ENCODE measurements at regions not wholly inside any gene's neighbourhood (a gene's known extent, or its start where the extent isn't known, plus 50 kb on each side); places are given as distances from the start of the nearest gene placed in this dataset.

- Histone ChIP-seq H3K27me3 (replicated peaks in 1 of 7) (no peaks in the 10 kb centered on the region), H3K4me1 (no peaks in the 10 kb centered on the region), H3K4me3 (no peak overlapping the region), H3K9me3 (no peaks in the 10 kb centered on the region), H3K27ac (no peak overlapping the region), H3K36me3 (no peaks in the 10 kb centered on the region)
- intact Hi-C loops (cut with DNase I; ENCODE audit: low total_unique reads), result no loop called here
- no peak for DNase-seq
- TF ChIP-seq, protein P1, sequence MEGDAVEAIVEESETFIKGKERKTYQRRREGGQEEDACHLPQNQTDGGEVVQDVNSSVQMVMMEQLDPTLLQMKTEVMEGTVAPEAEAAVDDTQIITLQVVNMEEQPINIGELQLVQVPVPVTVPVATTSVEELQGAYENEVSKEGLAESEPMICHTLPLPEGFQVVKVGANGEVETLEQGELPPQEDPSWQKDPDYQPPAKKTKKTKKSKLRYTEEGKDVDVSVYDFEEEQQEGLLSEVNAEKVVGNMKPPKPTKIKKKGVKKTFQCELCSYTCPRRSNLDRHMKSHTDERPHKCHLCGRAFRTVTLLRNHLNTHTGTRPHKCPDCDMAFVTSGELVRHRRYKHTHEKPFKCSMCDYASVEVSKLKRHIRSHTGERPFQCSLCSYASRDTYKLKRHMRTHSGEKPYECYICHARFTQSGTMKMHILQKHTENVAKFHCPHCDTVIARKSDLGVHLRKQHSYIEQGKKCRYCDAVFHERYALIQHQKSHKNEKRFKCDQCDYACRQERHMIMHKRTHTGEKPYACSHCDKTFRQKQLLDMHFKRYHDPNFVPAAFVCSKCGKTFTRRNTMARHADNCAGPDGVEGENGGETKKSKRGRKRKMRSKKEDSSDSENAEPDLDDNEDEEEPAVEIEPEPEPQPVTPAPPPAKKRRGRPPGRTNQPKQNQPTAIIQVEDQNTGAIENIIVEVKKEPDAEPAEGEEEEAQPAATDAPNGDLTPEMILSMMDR (IDR thresholded peaks at IDR 0.05 in 8 of 11, conservative IDR thresholded peaks at IDR 0.05 in 3 of 11), result no peak
- TF ChIP-seq POLR2AphosphoS5 (IDR thresholded peaks at IDR 0.05) (no peak), POLR2A (IDR thresholded peaks at IDR 0.05) (no peak)
- 86 to 91% (median 89%) methylated on average over 13 of the region's 13 CpGs for WGBS, 5 donors
Observed at GRCh38 chr13:109485136-109485794, 301.1 kb downstream of the IRS2 start.

DNA sequence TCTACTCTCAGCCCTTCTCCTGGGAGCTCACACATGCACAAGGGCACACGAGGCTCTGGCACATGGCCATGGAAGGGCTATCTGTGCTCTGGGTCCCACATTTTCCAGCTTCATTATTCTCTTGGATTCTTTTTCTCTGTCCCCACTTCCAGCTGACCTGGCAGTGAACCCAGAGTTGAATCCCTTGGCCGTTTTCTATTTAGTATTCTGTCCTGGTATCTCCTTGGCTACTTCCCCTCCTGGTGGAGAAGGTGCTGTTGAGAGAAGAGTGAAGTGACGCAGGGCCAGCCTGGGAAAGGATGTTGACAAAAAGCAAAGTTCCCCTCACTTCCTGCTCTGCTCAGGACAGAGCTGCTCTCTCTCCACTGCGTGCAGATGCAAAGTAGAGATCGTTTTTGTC, 303.1 kb downstream of the IRS2 start:
- no peaks in the 10 kb centered on the region for H3K27me3 ChIP-seq (replicated peaks in 1 of 7)
- H3K4me1 ChIP-seq, result no peaks in the 10 kb centered on the region
- no peaks in the 10 kb centered on the region for H3K36me3 ChIP-seq
- no peak overlapping the region for H3K4me3 ChIP-seq
- H3K9me3 ChIP-seq, result no peaks in the 10 kb centered on the region
- TF ChIP-seq, protein P1 (IDR thresholded peaks at IDR 0.05 in 8 of 11, conservative IDR thresholded peaks at IDR 0.05 in 3 of 11), result peak in 1 of 11 experiments; percentile 7
- TF ChIP-seq POLR2AphosphoS5 (IDR thresholded peaks at IDR 0.05), result no peak
- H3K27ac ChIP-seq, result peak overlapping the region in 1 of 8 donors; percentile 42
- intact Hi-C loops (cut with DNase I; ENCODE audit: low total_unique reads), result no loop called here
- WGBS, 5 donors, result 20 to 33% (median 24%) methylated on average over 5 of the region's 5 CpGs
- DNase-seq, result no peak

- no peaks in the 10 kb centered on the region for H3K9me3 ChIP-seq
- TF ChIP-seq, protein P1 (IDR thresholded peaks at IDR 0.05 in 8 of 11, conservative IDR thresholded peaks at IDR 0.05 in 3 of 11), result no peak
- TF ChIP-seq POLR2AphosphoS5 (IDR thresholded peaks at IDR 0.05) (no peak), POLR2A (IDR thresholded peaks at IDR 0.05) (no peak)
- H3K4me3 ChIP-seq, result no peak overlapping the region
- H3K36me3 ChIP-seq, result no peaks in the 10 kb centered on the region
- no peaks in the 10 kb centered on the region for H3K4me1 ChIP-seq
- H3K27ac ChIP-seq, result no peak overlapping the region
- no peak for DNase-seq
- WGBS, 5 donors, result 69 to 87% (median 82%) methylated on average over 7 of the region's 7 CpGs
- intact Hi-C loops (cut with DNase I; ENCODE audit: low total_unique reads), result no loop called here
- H3K27me3 ChIP-seq (replicated peaks in 1 of 7), result no peaks in the 10 kb centered on the region
Observed at GRCh38 chr13:109481040-109481439, 305.3 kb downstream of the IRS2 start.

DNA sequence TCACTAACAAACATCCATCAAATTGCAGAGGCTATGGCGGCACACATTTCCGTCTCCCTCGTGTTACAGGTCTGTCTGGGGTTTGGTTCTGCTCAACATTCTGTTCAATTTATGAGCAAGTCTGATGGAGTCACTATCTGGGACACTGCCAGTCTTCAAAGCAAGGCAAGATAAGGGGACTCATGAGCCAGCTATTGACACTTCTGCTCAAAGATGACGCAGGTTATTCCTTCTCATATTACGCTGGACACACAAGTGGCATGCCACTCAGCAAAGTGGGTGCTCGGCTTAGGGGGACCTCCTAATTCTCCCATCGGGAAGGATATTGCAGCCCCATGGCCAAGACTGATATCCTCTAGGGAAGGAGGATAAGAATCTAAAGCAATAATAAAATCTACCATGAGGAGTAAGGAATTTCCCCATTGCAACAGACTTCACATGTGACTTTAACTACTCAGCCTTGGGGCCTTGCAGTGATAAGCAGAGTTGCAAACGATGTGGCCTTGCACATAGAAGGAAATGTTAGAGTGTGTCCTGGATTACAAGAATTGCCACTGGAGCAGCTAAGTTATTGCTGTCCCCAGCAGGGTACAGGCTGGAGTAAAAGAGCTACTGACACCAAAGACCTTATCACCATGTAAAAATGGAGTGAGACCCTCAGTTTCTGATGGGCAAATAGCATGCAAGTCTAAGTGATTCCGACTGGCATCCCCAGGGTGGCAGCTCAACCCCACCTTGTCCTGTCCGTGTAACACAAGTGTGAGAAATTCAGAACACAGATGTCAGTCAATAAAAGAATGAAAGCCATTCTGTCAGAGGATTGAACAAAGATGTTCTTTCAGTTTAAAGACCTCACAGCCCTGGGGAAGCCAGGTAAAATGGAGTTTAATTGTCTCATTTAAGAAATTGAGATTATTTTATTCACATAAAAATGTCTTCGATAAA, 306.1 kb downstream of the IRS2 start:
- intact Hi-C loops (cut with DNase I; ENCODE audit: low total_unique reads), result no loop called here
- 76 to 85% (median 83%) methylated on average over 11 of the region's 11 CpGs for WGBS, 5 donors

More for the DNA sequence above, 306.1 kb downstream of the IRS2 start:
- Histone ChIP-seq H3K9me3 (no peaks in the 10 kb centered on the region), H3K4me1 (no peaks in the 10 kb centered on the region), H3K27ac (no peak overlapping the region), H3K4me3 (no peak overlapping the region), H3K36me3 (no peaks in the 10 kb centered on the region), H3K27me3 (replicated peaks in 1 of 7) (no peaks in the 10 kb centered on the region)
- TF ChIP-seq POLR2AphosphoS5 (IDR thresholded peaks at IDR 0.05) (no peak), POLR2A (IDR thresholded peaks at IDR 0.05) (no peak)
- TF ChIP-seq, protein P1 (IDR thresholded peaks at IDR 0.05 in 8 of 11, conservative IDR thresholded peaks at IDR 0.05 in 3 of 11), result no peak
- no peak for DNase-seq

All from spleen (tissue), 11 donors.